Ishikawa (cell line): ENCODE measurements at regions not wholly inside any gene's neighbourhood (a gene's known extent, or its start where the extent isn't known, plus 50 kb on each side); places are given as distances from the start of the nearest gene placed in this dataset.

Experiments
- CEBPB ChIP-seq: IDR thresholded peaks from 2 replicates; pipeline ENCODE4 v1.6.1; 2012
- CREB1 ChIP-seq: IDR thresholded peaks from 2 replicates; pipeline ENCODE4 v1.6.1; 2012; ENCODE audit warnings: low read depth
- EGR1 ChIP-seq: IDR thresholded peaks from 2 replicates; pipeline ENCODE4 v1.6.1; 2012
- EP300 ChIP-seq: IDR thresholded peaks from 2 replicates; pipeline ENCODE4 v1.6.1; 2012; ENCODE audit warnings: borderline replicate concordance
- FOXM1 ChIP-seq: IDR thresholded peaks from 2 replicates; pipeline ENCODE4 v1.6.1; 2012; ENCODE audit warnings: low read depth, borderline replicate concordance
- NFIC ChIP-seq: IDR thresholded peaks from 2 replicates; pipeline ENCODE4 v1.6.1; 2012
- RAD21 ChIP-seq: IDR thresholded peaks from 2 replicates; pipeline ENCODE4 v1.6.1; 2012; ENCODE audit warnings: low read depth
- REST ChIP-seq: IDR thresholded peaks from 2 replicates; pipeline ENCODE4 v1.6.1; 2012; ENCODE audit warnings: low read depth, mild to moderate bottlenecking
- TAF1 ChIP-seq: IDR thresholded peaks from 2 replicates; pipeline ENCODE4 v1.6.1; 2012; ENCODE audit warnings: low read depth, mild to moderate bottlenecking
- TCF12 ChIP-seq: IDR thresholded peaks from 2 replicates; pipeline ENCODE4 v1.6.1; 2012; ENCODE audit warnings: low read depth
- TEAD4 ChIP-seq: IDR thresholded peaks from 2 replicates; pipeline ENCODE4 v1.6.1; 2012
- USF1 ChIP-seq: IDR thresholded peaks from 2 replicates; pipeline ENCODE4 v1.6.1; 2012
- YY1 ChIP-seq: IDR thresholded peaks from 2 replicates; pipeline ENCODE4 v1.6.1; 2012; ENCODE audit warnings: low read depth
- ZBTB7A ChIP-seq: IDR thresholded peaks from 2 replicates; pipeline ENCODE4 v1.6.1; 2012; ENCODE audit warnings: low read depth
- TF ChIP-seq, protein P1 (sequence below): IDR thresholded peaks from 2 replicates; pipeline ENCODE4 v1.6.1; 2012

DNA sequence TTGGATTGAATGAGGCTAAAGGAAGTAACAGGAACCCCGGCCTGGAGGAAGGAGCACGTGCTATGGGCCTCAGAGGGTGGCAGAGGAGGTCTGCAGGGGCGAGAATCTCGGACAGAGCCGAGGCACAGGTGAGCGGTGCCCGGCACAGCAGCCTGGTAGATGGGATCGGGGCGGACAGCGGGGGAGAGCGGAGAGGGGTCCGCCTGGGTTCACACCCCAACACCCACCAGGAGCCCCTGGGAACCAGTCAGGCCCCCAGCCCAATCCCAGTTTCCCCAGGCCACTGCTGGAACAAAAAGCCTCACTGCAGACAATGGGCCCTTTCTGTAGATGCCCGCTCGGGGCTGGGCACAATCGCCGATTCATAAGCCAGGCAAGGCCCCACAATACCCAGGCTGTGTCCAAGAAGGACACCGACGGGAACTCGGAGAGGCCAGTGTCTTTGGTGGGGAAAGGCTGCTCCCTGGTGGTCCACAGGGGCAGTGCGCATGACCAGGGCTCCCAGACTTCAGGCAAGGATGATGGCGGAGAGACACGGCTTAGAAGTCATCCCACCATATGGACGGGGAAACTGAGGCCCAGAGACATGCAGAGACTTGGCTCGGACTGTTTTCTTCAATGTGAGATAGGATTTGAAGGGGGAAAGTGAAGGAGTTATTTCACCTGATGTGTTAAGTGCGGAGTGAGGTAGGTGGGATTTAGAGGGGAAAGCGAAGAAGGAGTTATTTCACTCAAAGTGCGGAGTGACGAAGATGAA is 106.9 kb upstream of the GPR26 start:
- TF ChIP-seq RAD21 (peak; percentile 100), EGR1 (no peak), TEAD4 (no peak), ZBTB7A (no peak), TCF12 (no peak)
- TF ChIP-seq, protein P1, sequence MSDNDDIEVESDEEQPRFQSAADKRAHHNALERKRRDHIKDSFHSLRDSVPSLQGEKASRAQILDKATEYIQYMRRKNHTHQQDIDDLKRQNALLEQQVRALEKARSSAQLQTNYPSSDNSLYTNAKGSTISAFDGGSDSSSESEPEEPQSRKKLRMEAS = peak; percentile 36; the same call in 1 of the 2 replicates

DNA sequence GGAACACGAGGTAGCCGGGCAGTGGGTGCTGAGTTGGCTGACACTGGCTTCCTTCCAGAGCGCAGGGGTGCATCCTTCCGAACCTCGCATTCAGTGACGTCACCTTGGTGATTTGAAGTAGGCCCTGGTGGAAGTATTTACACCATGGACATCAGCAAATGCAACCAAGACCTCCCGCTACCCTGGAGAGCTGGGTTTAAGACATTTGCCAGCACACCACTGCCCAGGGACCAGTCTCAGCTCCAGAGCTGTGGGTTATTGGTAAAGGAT is 106.4 kb upstream of the GPR26 start:
- no peak for TF ChIP-seq EGR1
- no peak for TF ChIP-seq EP300

DNA sequence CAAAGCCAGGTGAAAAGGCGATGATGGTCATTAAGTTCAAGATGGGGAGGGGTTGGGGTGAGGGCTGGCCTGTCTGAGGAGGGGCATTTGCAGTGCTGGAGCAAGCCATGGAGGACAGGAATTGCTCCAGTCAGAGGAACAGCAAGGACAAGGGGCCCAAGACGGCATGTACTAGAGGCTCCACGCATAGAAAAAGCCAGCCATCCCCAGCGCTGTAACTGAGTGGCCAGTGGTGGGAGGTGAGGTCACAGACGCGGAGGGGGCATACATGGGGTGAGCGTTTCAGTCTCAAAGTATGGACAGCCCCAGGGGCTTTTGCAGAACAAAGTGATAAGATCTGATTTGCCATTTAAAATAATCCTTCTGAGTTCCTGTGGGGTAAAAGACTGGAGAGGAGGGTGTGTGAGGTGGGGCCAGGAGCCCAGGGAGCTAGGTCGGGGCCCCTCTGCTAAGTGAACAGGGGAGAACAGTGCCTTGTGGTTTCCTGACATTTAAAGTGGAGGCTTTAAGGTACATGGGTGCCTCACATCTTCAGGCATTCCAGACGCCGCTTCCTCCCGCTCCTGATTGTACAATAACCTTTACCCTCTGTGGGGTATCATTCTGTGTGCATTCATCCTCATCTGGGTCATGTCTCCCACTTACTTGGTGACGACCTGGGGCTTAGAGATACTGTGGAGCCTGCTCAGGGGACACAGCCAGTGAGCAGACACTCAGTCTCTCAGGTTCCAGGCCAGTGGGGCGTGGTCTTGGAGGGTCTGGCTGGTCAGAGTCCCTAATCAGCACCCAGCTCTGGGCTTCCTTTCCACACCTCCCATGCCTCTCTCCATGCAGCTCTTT is 105.6 kb upstream of the GPR26 start:
- TF ChIP-seq ZBTB7A (no peak), USF1 (no peak), EGR1 (no peak)

- TF ChIP-seq TEAD4 = no peak
- no peak for TF ChIP-seq NFIC
- TF ChIP-seq CREB1 = no peak
- TF ChIP-seq EP300 = no peak
- no peak for TF ChIP-seq USF1
These were observed 105.1 kb upstream of the GPR26 start for GRCh38 chr10:123561141-123561440.

DNA sequence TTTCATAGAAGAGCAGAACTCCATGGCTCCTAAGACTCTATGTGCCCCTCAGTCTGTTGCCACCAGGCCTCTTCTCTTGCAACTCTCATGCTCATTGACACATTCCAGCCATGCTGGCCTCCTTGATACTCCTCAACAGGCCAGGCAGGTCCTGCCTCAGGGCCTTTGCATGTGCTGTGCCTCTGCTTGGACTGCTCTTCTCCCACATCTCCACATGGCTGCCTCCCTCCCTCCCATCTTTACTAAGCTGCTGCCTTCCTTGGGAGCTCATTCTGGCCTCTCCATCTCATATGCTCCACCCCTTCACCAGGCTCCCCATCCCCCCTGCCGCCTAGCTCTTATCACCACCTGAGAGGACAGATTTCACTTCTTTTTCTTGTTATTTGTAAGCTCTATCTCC is 103.8 kb upstream of the GPR26 start:
- no peak for TF ChIP-seq CEBPB
- no peak for TF ChIP-seq ZBTB7A
- no peak for TF ChIP-seq REST
- TF ChIP-seq NFIC = no peak
- TF ChIP-seq FOXM1 = no peak
- no peak for TF ChIP-seq EP300
- no peak for TF ChIP-seq CREB1

DNA sequence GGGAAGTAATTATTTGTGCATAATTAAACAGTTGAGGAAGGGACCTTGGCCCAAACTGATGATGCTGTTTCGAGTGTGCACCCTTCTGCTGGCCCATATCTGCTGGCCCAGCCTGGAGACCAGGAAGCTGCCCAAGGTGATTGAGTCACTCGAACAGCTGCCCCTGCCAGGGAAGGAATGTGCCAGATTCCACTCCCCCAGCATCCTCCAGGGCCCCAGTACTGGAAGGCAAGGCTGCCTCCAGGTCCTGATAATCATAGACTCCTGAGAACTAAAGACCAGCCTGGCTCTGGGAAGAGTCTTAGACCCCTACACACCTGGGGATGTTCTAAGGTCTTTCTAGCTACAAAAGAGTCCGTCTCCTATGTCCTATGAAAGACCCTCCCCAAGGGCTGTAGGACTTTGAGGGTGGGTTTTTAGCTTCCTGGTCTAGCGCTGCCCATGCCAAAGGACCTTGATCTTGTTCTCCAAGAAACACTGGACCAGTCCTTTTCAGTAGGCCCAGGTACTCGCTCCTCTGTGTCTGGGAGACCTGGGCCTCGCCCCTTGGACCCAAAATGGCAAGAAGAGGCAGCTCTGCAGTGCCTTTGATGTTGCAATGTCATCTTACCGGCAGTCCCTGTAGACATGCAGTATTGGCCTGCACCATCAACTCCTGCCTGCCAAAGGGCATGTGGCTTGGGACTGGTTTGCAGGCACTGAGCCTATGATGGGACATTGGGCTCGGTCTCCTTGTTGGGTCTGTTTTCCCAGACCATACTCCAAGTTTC is 103.2 kb upstream of the GPR26 start:
- no peak for TF ChIP-seq EP300
- TF ChIP-seq EGR1 = no peak
- no peak for TF ChIP-seq NFIC
- TF ChIP-seq CEBPB = no peak
- no peak for TF ChIP-seq ZBTB7A
- TF ChIP-seq CREB1 = no peak
- TF ChIP-seq REST = no peak
- TF ChIP-seq, protein P1 = no peak
- no peak for TF ChIP-seq FOXM1
- no peak for TF ChIP-seq YY1
- no peak for TF ChIP-seq TEAD4
- TF ChIP-seq TAF1 = no peak
- TF ChIP-seq RAD21 = no peak
- TF ChIP-seq USF1 = no peak
- TF ChIP-seq TCF12 = no peak
